ENCODE measurements at regions not wholly inside any gene's neighbourhood (a gene's known extent, or its start where the extent isn't known, plus 50 kb on each side); places are given as distances from the start of the nearest gene placed in this dataset.

DNA sequence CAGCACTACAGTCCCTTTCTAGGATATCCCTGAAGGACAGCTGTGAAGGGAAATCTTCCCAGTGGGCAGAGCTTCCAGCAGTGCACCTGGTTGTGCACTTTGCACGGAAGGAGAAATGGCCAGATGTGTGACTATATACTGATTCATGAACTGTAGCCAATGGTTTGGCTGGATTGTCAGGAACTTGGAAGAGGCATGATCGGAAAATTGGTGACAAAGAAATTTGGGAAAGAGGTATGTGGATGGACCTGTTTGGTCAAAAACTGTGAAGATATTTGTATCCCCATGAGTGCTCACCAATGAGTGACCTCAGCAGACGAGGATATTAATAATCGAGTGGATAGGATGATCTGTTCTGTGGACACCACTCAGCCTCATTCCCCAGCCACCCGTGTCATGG, 582.2 kb downstream of the CPS1 start:
- no peaks in the 10 kb centered on the region for H3K79me2 ChIP-seq (ENCODE audit: control insufficient read depth in 1 of 2, insufficient read depth in 2 of 2, low read length in 2 of 2)
- WGBS, 2 experiments (ENCODE audit: extremely low coverage in 1 of 2, insufficient coverage in 1 of 2, insufficient read length in 1 of 2, insufficient replicate concordance in 2 of 2, low coverage in 1 of 2, low lambda C conversion rate in 2 of 2, missing lambda C conversion rate in 1 of 2) = 80% methylated on average over 5 of the region's 5 CpGs; no CpG with 5 or more reads in 1 of the 2 experiments
- no peak for TF ChIP-seq KDM4A (IDR thresholded peaks at IDR 0.05; ENCODE audit: low read depth, low read length, severe bottlenecking)
- TF ChIP-seq RBBP5 (IDR thresholded peaks at IDR 0.05; ENCODE audit: borderline replicate concordance, low read depth, low read length) = no peak

More for the DNA sequence above, 582.2 kb downstream of the CPS1 start:
- H2BK20ac ChIP-seq (ENCODE audit: low read length) = no peak overlapping the region
- H2BK12ac ChIP-seq (ENCODE audit: low read depth, low read length) = no peak overlapping the region
- no peak overlapping the region for H3K18ac ChIP-seq (ENCODE audit: extremely low read depth, low read length)
- no peak overlapping the region for H3K9ac ChIP-seq (replicated peaks in 1 of 4; ENCODE audit: extremely low read depth in 1 of 4, low read depth in 3 of 4, low read length in 3 of 4)
- ChIA-PET CTCF (ENCODE audit: partially characterized antibody) (interaction anchor here (0.6 to 1.0 kb wide), 4 partner anchors 16 to 786 kb away, joined by 3 to 4 read pairs (median 3); no protein-coding TSS in a partner anchor), POLR2A (ENCODE audit: partially characterized antibody) (no interaction called here)
- H2BK5ac ChIP-seq (ENCODE audit: low read depth, low read length) = no peak overlapping the region
- no peak overlapping the region for H3K56ac ChIP-seq (replicated peaks; ENCODE audit: insufficient read length, low read depth, low read length)
- no peaks in the 10 kb centered on the region for H3K4me1 ChIP-seq (replicated peaks in 1 of 4; ENCODE audit: control insufficient read depth in 3 of 4, insufficient read depth in 4 of 4, low read length in 3 of 4)
- H4K91ac ChIP-seq (replicated peaks; ENCODE audit: insufficient read length, low read length) = no peak overlapping the region
- no peaks in the 10 kb centered on the region for H3K27me3 ChIP-seq (replicated peaks in 1 of 4; ENCODE audit: control insufficient read depth in 3 of 4, extremely low read depth in 1 of 4, insufficient read depth in 3 of 4, low read length in 3 of 4)
- no peaks in the 10 kb centered on the region for H3K36me3 ChIP-seq (ENCODE audit: control insufficient read depth in 2 of 4, insufficient read depth in 4 of 4, low read length in 3 of 4)
- no peaks in the 10 kb centered on the region for H3K9me3 ChIP-seq (ENCODE audit: insufficient read depth in 2 of 2, low read depth in 1 of 2, low read length in 1 of 2)
- no peaks in the 10 kb centered on the region for H4K20me1 ChIP-seq (replicated peaks in 1 of 2; ENCODE audit: control insufficient read depth in 1 of 2, insufficient read depth in 2 of 2, low read length in 2 of 2)
- H3K14ac ChIP-seq (ENCODE audit: insufficient read length) = no peak overlapping the region
- no peaks in the 10 kb centered on the region for H3K23me2 ChIP-seq (ENCODE audit: low read depth, low read length)
- H3K4me2 ChIP-seq (ENCODE audit: insufficient read depth in 1 of 2, low read depth in 2 of 2, low read length in 2 of 2) = no peak overlapping the region
- no peak overlapping the region for H3K4me3 ChIP-seq (ENCODE audit: extremely low read depth in 1 of 4, insufficient read depth in 2 of 4, low read depth in 3 of 4, low read length in 4 of 4)
- FAIRE-seq (no peak), DNase-seq (ENCODE audit: low read depth in 1 of 2, low spot score in 2 of 2) (no peak)
- H2BK120ac ChIP-seq (replicated peaks; ENCODE audit: low read depth, low read length) = no peak overlapping the region
- no peak overlapping the region for H3K27ac ChIP-seq (ENCODE audit: low read depth, low read length)
- H2BK15ac ChIP-seq (ENCODE audit: low read length) = no peak overlapping the region
- H3K23ac ChIP-seq (ENCODE audit: insufficient read length) = no peak overlapping the region
- no peak overlapping the region for H3K4ac ChIP-seq (replicated peaks; ENCODE audit: insufficient read length, low read depth, low read length)
- no peaks in the 10 kb centered on the region for H3K79me1 ChIP-seq (ENCODE audit: low read depth, low read length)
- H2AFZ ChIP-seq (ENCODE audit: low read length) = no peak overlapping the region
- no peak overlapping the region for H2AK5ac ChIP-seq (ENCODE audit: low read depth, low read length)
- no peak overlapping the region for H4K5ac ChIP-seq (ENCODE audit: insufficient read length, low read depth, low read length)
- no peak overlapping the region for H4K8ac ChIP-seq (ENCODE audit: extremely low read depth, insufficient read depth, low read length)
